OCI-LY1 (cell line): ENCODE measurements at regions not wholly inside any gene's neighbourhood (a gene's known extent, or its start where the extent isn't known, plus 50 kb on each side); places are given as distances from the start of the nearest gene placed in this dataset.

Experiments used
- CTCF ChIP-seq: fragments of 200-600 bp; sonication (generic), shearing (Covaris generic); IDR thresholded peaks from 2 replicates; pipeline ENCODE4 v1.5.1; 2017; ENCODE audit warnings: mild to moderate bottlenecking, antibody characterized with exemption, low read length, moderate library complexity, mixed read lengths
- EZH2 ChIP-seq: fragments of 200-600 bp; sonication (generic), shearing (Covaris generic); IDR thresholded peaks from 2 replicates; pipeline ENCODE4 v1.8.0; 2017; ENCODE audit warnings: borderline replicate concordance, mixed run types, mild to moderate bottlenecking, antibody characterized with exemption, low read length, moderate library complexity, mixed read lengths

- TF ChIP-seq CTCF (no peak), EZH2 (no peak)
Observed at GRCh38 chr1:5725406-5725805, 266.8 kb downstream of the NPHP4 start.
